Keratinocyte (primary cell): ENCODE measurements at regions not wholly inside any gene's neighbourhood (a gene's known extent, or its start where the extent isn't known, plus 50 kb on each side); places are given as distances from the start of the nearest gene placed in this dataset.

ENCODE experiments used
- EZH2 ChIP-seq: IDR thresholded peaks from one replicate; pipeline ENCODE4 v1.6.1; 2012; ENCODE audit warnings: inconsistent platforms, mild to moderate bottlenecking, low read length, moderate library complexity
- TF ChIP-seq, protein P1 (sequence below), 3 experiments: IDR thresholded peaks in 1 of 3; conservative IDR thresholded peaks in 1 of 3; optimal IDR thresholded peaks in 1 of 3; 2 replicates in 2 of 3; 3 replicates in 1 of 3; pipeline versions ENCODE3 to v1.5.1; 2011; ENCODE audit warnings: low read length in 3 of 3, mild to moderate bottlenecking in 3 of 3, moderate library complexity in 2 of 3, control low read depth in 1 of 3, inconsistent platforms in 1 of 3; ENCODE audit not compliant: insufficient read depth in 2 of 3; ENCODE audit errors: extremely low read depth in 1 of 3

DNA sequence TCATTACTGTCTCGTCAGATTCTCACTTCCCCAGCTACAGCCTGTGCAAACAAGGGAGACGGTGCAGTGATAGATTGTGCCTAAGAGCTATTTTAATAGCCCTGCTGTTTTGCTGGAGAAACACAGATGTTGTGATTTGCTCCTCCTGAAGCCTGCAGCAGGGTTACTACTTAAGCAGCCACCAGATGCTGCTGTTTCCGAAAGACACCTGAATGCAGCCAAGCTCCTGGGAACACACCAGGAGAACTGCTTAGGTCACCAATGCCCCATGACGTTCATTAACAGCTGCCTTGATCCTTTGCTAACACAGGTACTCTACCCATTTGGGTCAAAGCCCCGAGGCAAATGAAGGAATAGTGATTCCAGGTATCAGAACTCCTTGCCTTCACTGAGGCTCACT is 411.8 kb upstream of the DAB1 start:
- TF ChIP-seq, protein P1, sequence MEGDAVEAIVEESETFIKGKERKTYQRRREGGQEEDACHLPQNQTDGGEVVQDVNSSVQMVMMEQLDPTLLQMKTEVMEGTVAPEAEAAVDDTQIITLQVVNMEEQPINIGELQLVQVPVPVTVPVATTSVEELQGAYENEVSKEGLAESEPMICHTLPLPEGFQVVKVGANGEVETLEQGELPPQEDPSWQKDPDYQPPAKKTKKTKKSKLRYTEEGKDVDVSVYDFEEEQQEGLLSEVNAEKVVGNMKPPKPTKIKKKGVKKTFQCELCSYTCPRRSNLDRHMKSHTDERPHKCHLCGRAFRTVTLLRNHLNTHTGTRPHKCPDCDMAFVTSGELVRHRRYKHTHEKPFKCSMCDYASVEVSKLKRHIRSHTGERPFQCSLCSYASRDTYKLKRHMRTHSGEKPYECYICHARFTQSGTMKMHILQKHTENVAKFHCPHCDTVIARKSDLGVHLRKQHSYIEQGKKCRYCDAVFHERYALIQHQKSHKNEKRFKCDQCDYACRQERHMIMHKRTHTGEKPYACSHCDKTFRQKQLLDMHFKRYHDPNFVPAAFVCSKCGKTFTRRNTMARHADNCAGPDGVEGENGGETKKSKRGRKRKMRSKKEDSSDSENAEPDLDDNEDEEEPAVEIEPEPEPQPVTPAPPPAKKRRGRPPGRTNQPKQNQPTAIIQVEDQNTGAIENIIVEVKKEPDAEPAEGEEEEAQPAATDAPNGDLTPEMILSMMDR (optimal IDR thresholded peaks at IDR 0.05 in 1 of 3, IDR thresholded peaks at IDR 0.05 in 1 of 3, conservative IDR thresholded peaks at IDR 0.05 in 1 of 3; ENCODE audit: extremely low read depth in 1 of 3, insufficient read depth in 2 of 3, low read length in 3 of 3), result peak in 2 of 3 experiments; percentile 4 to 71
- TF ChIP-seq EZH2, result no peak
